RCC 7860 (cell line): ENCODE measurements at regions not wholly inside any gene's neighbourhood (a gene's known extent, or its start where the extent isn't known, plus 50 kb on each side); places are given as distances from the start of the nearest gene placed in this dataset.

Experiments
- DNase-seq: peaks from one replicate; pipeline ENCODE4 v3.0.0-alpha.2; 2015; ENCODE audit warnings: low spot score
- FAIRE-seq: peaks from 2 replicates; lab custom pipeline; 2012; peaks lifted over from hg19 to GRCh38; lab: Jason Lieb, UNC

DNA sequence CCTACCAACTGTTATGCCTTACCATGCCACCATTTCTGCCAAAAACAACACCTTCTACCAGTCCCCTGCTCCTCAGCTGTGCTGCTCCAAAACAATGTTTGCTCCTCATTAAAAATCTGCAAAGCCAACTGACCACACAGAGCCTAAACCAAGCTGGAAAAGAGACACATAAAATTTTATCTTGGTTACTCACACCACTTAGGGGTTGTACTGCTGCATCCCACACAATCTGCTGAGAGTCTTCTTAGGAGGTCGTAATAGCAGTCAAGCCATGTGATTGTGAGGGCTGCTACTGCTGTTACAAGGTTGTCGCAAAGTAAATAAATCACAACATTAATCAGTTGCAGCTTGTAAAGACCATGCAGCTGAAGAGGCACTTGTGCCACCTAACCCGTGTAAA is 607.4 kb upstream of the FAM241A start:
- DNase-seq (no peak), FAIRE-seq (no peak)

DNA sequence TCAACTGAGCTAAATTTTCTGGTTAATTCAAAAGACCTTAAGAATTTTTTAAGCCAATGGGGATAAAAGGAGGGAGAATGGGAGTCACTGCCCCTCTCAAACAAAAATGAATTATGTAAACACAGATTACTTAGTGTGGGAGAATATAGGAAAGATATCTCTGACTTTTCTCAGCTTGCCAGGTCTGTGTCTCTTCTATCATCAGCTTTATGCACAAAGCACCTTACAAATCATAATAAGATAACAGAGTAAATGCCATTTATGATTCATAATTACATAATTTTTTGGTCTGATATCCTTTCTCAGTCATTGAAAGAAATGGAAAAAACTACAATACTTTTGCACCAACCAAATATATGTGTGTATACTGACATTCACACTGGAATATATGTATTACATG is 604.6 kb upstream of the FAM241A start:
- no peak for FAIRE-seq
- no peak for DNase-seq

DNA sequence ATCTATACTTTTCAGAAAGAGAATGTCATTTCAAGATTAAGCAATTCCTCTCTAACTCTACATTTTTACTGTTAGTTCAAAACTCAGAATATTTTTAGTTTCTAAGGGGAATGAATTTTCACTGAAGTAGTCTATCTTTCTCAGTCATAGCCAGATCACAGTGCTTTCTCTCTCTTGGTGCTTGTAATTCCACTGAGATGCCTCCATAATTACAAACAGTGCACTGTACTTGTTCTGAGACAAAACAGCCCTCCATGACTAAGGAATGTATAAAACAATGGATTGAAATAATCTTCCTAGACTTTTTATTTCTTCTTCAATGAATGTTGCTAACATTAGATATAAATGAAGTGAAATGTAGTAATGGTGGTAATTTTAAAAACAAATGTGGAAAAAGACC is 603.2 kb upstream of the FAM241A start:
- FAIRE-seq (no peak), DNase-seq (no peak)

DNA sequence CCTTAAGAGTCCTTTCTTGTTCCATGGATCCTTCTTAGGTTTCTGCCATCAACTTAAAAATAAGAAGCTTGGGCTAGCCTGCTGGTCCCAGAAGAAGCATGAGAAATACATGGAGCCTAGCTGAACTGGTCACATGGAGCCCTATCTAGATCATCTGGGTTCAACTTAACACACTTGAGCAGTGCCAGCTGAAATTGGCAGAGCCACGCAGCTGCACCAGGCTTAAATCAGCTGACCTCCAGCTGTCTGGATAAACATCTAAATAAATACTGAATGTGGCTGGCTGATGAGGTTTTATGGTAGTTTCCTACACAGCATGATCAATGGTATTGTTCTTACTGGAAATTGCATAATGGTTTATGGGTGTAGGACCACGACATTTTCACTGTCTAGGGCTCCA is 598.4 kb upstream of the FAM241A start:
- DNase-seq = no peak
- FAIRE-seq = no peak

DNA sequence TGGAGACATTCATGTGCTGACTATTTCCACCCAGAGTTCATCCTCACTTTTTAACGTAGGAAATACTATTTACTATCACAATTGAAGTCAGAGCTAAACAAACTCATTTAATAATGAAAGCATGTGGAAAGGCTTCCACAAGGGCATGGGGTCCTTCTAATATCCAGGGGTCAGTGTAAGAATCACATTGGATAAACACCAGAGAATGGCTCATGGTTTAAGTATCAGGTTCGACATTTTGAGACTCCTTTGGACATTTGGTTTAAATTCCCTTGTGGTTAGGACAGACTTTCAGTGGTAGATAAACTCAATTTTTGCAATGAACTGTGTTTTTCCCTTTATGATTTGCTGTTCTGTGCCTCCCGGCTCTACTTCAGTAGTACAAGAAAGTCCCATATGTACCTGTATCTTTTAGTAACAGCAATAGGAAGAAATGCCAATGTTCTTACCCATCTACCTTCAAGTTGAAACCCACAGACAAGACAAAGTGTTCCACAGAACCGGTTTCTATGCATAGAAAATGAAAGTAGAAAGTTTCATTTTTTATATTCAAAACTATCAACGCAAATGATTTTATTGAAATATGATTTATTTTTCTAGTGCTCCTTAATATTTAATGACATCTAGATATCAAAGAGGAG is 589.0 kb upstream of the FAM241A start:
- no peak for FAIRE-seq

DNA sequence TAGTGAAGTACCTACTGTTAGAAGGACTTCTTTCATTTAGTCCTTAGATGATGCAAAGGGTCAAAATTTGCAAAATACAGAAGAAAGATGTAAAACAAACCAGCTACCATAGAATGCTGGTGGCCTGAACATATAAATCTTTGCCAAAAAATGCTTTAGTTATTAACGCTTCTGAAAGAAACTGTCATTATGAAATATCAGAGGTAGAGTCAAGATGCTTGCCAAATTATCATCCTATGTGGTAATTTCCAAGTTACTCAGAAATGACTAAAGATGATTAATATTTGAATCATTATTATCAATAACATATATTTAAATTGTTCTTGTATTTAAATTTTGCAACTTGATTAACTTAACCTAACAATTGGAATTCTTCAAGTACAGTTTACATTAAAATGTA is 588.4 kb upstream of the FAM241A start:
- FAIRE-seq = no peak
- DNase-seq = no peak

More for the DNA sequence above, 589.0 kb upstream of the FAM241A start:
- no peak for DNase-seq

DNA sequence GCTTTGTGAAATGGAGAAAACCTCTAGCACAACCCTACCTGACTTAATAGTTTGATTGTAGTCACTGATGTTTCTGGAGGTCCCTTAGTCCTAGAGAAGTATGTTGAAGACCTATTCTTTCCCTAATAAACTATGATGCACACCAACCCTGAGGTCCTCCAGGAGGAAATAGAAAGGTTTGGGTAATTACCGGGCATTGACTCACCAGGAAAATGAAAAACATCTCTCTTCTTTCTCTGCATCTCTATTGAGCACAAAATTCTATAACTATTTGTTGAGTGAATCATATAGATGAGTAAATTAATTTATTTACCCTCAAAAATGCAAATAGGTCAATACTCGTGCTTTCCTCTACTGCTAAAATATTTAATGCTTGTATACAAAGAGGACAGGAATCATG is 582.4 kb upstream of the FAM241A start:
- no peak for DNase-seq
- FAIRE-seq = no peak

DNA sequence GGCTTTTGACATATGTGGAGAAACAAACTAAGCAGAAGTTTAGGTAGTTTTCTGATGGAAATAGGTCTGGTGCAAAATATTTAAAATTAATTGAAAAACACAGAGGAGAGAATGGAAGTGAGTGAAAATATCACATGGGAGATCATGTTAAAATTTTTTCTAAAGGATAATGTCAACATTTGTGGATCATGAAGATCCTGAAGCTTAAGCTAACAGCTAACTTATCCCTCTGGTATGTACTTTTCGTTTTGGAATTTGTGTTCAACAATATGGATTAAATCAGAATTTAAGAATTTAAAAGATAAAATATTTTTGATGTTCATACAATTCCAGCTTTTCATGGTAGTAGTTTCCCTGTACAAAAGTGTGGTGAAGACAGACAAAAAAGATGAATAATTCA is 572.8 kb upstream of the FAM241A start:
- no peak for DNase-seq
- no peak for FAIRE-seq

DNA sequence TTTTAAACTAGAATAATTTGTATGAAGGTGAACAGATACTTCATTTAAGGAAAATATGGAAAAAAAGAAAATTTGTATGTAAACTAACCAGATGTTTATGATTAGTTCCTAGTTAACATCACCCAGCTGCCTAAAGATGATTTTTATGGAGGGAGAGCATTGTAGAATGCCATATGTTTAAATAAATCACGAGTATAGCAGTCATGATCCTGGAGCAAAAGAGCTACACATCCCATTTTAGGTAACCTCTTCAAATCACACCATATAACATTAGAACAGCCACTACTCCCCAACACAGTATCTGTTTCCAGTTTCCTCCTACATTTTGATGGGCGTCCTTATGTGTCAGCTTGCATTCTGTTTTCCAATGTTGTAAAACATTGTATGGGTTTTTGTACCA is 571.9 kb upstream of the FAM241A start:
- FAIRE-seq = no peak
- DNase-seq = no peak

DNA sequence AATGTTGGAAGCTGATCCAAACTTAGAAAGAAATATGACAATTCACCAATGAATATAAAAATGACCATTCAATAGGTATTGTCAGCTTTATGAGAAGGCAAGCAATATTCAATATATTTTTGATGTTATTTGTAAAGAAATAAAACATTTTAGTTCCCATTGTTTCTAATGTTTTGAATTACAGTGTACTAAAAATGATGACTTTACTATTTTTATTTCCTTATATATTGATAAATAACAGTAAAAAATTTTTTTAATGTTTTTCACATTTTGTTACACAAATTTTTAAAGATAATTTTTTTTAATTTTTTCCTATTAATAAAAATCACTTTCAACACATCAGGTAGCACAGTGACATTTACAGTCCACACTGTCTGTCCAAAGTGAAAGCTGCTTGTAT is 565.5 kb upstream of the FAM241A start:
- FAIRE-seq (no peak), DNase-seq (no peak)

DNA sequence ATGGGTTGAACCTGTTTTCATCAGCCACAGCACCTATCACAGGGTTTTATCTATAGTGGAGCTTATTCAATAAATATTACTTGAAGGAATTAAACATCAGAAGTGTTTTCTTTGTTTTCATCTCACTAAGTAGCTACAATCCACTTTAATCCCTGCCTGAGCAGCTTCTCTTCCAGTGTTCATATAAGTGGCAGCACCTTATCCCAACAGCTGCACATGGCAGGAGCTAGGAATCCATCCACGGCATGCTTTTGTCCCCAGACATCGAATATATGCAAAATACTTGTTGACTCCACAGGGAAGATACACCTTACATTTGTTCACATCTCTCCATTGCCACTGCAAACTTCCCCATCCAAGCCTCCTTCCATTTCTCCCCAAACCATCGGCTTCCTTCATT is 549.8 kb upstream of the FAM241A start:
- FAIRE-seq = no peak

DNA sequence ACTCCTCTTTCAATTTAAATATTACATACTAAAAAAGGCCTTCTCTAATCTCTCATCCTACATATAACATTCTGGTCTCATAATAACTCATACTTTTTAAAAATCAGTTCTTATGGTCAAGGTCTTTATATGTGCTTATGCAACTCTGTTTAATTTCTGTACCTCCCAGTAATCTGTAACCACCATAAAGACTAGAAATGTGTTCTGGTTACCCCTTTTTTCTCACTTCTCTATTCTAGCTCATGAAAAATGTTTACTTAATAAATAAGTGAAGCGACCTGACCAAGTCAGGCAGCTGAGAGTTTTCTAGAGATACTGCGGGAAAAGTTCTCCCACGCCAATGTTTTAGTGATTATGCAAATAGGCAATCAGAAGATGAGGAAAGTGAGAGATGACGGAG is 548.8 kb upstream of the FAM241A start:
- DNase-seq (no peak), FAIRE-seq (no peak)

More for the DNA sequence above, 549.8 kb upstream of the FAM241A start:
- DNase-seq = no peak

DNA sequence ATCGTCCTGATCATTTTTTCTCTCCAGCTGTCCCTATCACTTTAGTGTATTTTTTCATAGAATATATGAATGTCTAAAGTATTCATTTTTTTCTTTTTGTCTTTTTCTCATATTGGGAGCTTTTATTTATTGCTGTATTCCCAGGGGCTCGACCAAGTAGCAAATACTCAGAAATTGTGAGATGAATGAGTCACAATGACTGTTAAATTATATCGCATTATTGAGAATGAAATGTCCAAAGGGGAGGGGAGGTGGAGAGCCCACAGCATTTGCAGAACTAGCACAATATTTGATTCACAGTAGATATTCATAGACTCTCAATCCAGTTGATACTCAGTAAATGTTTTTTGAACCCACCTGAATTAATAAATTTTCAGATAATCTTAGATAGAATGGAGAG is 543.6 kb upstream of the FAM241A start:
- FAIRE-seq = no peak
- DNase-seq = no peak

DNA sequence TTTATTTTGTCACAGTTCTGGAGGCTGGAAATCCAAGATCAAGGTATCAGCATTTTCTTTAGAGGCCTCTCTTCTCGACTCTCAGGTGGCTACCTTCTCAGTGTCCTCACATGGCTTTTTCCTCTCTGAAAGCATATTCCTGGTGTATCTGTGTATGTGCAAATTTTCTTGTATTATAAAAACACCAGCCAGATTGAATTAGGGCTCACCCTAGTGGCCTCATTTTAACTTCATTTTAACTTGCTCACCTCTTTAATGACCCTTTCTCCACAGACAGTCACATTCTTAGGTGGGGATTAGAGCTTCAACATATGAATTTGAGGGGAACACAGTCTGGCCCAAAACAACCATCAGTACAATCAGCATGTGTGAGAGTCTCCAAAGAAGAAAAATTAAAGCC is 542.4 kb upstream of the FAM241A start:
- FAIRE-seq = no peak

DNA sequence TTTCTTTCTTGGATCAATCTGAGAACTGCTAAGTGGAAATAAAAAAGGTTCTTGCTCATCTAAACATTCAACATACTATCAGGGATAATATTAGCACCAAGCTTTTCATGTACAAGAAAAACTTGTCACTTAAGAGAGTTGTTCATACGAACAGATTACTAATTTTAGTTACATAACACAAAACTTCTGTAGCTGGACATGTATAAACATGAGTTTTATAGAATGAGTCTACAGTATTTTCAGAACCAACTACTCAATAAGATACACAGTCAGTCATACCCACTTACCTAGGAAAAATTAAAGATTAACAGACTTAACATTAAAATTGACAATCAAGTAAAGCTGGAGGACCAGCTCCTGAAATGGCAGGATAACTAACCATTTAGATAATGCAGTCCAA is 540.1 kb upstream of the FAM241A start:
- FAIRE-seq (no peak), DNase-seq (no peak)

More for the DNA sequence above, 542.4 kb upstream of the FAM241A start:
- DNase-seq = no peak

DNA sequence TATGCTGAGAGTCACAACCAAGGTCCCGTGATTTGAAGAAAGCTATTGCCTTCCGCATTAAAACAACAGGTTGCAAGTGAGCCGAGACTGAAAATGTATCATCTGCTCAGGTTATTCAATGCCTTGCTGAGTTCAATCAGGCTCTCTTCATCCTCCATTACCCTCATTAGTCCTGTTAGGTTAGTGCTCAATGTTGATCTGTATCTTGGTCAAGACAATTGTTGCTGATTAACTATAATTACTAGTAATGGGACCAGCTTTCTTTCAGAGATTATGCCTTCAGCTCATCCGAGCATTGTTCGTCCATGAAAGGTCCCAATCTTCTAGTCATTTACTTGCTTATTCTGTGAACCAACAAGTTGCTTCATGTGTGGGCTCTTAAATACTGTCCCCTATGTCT is 534.6 kb upstream of the FAM241A start:
- FAIRE-seq (no peak), DNase-seq (no peak)

DNA sequence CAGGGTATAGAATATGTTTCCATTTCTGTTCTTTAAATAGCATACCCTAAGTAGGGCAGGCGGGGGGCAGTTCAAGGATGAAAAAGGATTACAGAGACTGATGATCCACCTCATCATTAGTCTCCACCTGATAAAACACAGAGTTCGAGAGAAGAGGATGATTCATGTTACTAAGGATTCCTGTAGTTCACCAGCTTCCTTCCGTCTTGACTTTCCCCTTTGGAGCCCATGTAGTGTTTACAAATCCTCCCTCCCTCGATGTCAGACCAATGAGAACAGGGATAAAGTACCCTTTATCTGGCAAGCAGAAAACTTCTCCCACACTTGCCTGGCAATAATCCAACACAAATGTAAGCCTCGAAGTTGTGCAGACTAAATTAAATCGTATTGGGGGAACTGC is 526.3 kb upstream of the FAM241A start:
- DNase-seq (no peak), FAIRE-seq (no peak)

DNA sequence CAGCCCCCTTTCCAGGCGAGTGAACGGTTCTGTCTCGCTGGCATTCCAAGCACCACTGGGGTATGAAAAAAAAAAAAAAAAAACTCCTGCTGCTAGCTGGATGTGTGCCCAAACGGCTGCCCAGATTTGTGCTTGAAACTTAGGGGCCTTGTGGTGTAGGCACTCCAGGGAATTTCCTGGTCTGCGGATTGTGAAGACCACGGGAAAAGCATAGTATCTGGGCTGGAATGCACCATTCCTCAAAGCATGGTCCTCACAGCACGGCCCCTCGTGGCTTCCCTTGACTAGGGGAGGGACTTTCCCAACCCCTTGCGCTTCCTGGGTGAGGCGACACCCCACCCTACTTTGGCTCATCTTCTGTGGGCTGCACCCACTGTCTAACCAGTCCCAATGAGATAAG is 516.8 kb upstream of the FAM241A start:
- DNase-seq = peak; percentile 13
- no peak for FAIRE-seq

DNA sequence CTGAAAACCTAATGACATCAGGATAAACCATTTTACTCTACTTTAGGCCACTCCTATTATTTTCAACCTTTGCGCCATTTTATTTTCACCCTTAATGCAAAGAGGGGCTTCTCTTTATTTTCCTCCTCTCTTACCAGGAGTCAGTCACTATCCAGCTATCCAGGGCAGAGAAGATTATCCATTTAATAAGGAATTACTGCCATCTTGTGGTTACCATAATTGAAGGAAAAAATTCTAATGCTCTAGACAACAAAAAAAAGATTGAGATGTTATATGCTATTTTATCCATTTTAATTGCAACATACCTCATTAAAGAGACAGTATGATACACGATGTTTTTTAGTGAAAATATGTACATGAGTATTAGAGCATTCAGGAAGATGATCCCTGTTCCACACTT is 514.5 kb upstream of the FAM241A start:
- FAIRE-seq (peak; percentile 40), DNase-seq (no peak)

DNA sequence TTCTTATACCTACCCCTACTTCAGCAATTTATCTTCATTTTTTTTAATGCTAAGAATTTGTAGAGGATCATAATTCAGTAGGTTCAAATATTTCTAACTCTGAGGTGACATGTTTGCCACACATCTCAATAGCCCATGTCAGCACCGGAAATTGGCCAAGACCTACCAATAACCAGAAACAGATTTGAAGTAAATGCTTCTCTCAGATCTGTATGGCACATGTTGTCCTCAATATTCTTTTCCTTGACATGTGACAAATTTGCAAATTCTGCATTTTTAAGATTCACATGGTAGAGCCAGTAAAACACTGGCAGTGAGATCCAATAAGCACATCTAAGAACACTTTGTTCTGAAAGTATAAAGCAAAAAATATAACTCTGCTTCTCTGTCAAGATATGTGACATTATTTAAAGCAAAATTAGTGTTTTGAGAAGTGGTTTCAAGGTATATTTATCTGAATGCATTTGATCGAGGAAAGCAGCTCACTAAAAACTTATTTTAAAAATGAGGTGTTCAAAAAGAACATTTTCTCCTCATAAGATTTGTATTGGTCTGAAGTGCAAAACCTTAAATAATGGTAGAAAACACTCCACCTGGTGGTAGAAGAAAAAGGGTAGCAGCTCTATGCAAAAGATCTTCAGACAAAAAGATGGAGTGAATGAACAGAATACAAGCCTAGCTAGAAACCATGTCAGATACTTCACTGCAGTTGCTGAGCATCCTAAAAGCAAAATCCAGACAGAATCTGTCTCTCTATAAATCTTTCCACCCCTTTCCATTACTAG is 513.8 kb upstream of the FAM241A start:
- DNase-seq (no peak), FAIRE-seq (no peak)

DNA sequence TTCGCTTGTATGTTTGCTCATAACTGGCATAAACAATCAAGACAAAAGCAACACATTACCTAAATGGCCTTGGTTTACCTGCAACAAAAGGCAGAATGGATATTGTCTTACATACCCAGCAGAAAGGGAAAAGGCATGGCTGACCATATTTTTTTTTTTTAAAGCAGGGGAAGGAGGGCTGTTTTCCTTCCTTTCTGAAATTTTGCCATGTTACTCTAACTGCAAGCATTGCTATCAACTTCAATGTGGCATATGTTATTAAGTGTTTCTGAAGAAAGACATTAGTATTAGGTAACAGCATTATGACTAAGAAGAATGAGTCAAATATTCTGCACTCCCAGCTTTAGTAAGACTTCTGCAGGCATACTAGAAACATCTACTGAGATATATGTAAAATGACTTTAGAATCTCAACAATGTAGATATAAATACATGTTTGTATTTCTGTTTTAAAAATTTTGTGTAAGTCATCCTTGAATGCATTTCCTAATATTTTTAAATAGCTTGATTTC is 512.6 kb upstream of the FAM241A start:
- DNase-seq (no peak), FAIRE-seq (no peak)

DNA sequence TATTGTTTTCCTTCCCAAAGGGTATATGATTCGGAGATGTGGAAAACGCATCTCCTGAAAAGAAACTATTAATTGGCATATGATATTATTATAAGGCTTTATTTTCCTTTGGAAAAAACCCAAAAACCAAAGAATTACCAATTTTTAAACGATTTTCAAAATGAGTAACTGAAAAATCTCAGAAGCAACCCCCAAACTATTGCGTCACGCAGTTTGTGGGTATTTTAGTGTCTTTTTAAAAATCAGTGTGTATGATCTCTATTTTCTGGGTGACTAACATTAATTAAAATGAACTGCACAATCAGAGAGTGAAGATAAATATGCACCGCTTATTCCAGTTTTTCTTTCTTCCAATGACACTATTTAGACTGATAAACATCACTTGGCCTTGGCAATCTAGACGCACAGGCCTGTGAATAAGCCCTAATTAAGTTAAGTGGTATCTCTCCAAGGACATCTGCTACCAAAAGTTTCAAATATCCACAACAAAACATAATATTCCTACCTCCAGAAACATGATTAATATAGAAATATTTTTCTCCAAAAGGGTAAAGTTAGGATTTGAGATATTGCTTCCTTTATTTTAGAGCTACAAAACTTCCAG is 511.5 kb upstream of the FAM241A start:
- FAIRE-seq (no peak), DNase-seq (no peak)
